SK-N-SH treated with all-trans-retinoic acid at 6 μM for 48 hours (cell line): ENCODE measurements at regions not wholly inside any gene's neighbourhood (a gene's known extent, or its start where the extent isn't known, plus 50 kb on each side); places are given as distances from the start of the nearest gene placed in this dataset.

Source experiments
- ATAC-seq: fragments of 200-7000 bp; cut with Tn5 transposase; 3 replicates; pipeline ENCODE4 v1.9.1; 2020; ENCODE audit warnings: mild to moderate bottlenecking, moderate library complexity
- ARNTL ChIP-seq: fragments of 450-650 bp; formaldehyde crosslinking; IDR thresholded peaks from 2 replicates; pipeline ENCODE4 v1.5.0; 2020; ENCODE audit warnings: low read depth, mild to moderate bottlenecking, moderate library complexity, borderline replicate concordance
- BACH2 ChIP-seq: fragments of 250-450 bp; sonication (Bioruptor Pico); IDR thresholded peaks from 2 replicates; pipeline ENCODE4 v1.9.0; 2021; ENCODE audit warnings: mild to moderate bottlenecking, borderline replicate concordance
- CSDC2 ChIP-seq: fragments of 250-450 bp; sonication (Bioruptor Pico); IDR thresholded peaks from 2 replicates; pipeline ENCODE4 v1.5.0; 2020; ENCODE audit warnings: mild to moderate bottlenecking, moderate library complexity
- ESRRG ChIP-seq: fragments of 250-450 bp; sonication (Bioruptor Pico); IDR thresholded peaks from 2 replicates; pipeline ENCODE4 v1.6.1; 2021; ENCODE audit warnings: mild to moderate bottlenecking
- GLIS3 ChIP-seq: fragments of 250-450 bp; sonication (Bioruptor Pico); IDR thresholded peaks from 2 replicates; pipeline ENCODE4 v1.5.0; 2020; ENCODE audit warnings: mild to moderate bottlenecking, moderate library complexity
- ISL1 ChIP-seq: fragments of 250-450 bp; sonication (Bioruptor Pico); IDR thresholded peaks from 2 replicates; pipeline ENCODE4 v2.1.2; 2022; ENCODE audit warnings: mild to moderate bottlenecking, moderate library complexity
- OSR1 ChIP-seq: fragments of 250-450 bp; sonication (Bioruptor Pico); IDR thresholded peaks from 2 replicates; pipeline ENCODE4 v1.8.0; 2022; ENCODE audit warnings: moderate library complexity, mild to moderate bottlenecking, inconsistent platforms
- PPARA ChIP-seq: fragments of 250-450 bp; sonication (Bioruptor Pico); IDR thresholded peaks from 2 replicates; pipeline ENCODE4 v1.5.0; 2020; ENCODE audit warnings: mild to moderate bottlenecking, borderline replicate concordance
- RARB ChIP-seq: fragments of 250-450 bp; sonication (Bioruptor Pico); IDR thresholded peaks from 2 replicates; pipeline ENCODE4 v1.8.0; 2021; ENCODE audit warnings: mild to moderate bottlenecking, moderate library complexity
- SNAI2 ChIP-seq: fragments of 250-450 bp; sonication (Bioruptor Pico); IDR thresholded peaks from 2 replicates; pipeline ENCODE4 v1.5.0; 2020; ENCODE audit warnings: mild to moderate bottlenecking, moderate library complexity
- TCF4 ChIP-seq: fragments of 250-450 bp; sonication (Bioruptor Pico); IDR thresholded peaks from 2 replicates; pipeline ENCODE4 v1.8.0; 2021; ENCODE audit warnings: mild to moderate bottlenecking, moderate library complexity, borderline replicate concordance
- TOX ChIP-seq: fragments of 250-450 bp; sonication (Bioruptor Pico); IDR thresholded peaks from 2 replicates; pipeline ENCODE4 v1.8.0; 2021; ENCODE audit warnings: mild to moderate bottlenecking, moderate library complexity, borderline replicate concordance
- ZC3H10 ChIP-seq: fragments of 250-450 bp; sonication (Bioruptor Pico); IDR thresholded peaks from 2 replicates; pipeline ENCODE4 v1.5.1; 2021; ENCODE audit warnings: mild to moderate bottlenecking, moderate library complexity
- ZFP3 ChIP-seq: fragments of 250-450 bp; sonication (Bioruptor Pico); IDR thresholded peaks from 2 replicates; pipeline ENCODE4 v1.5.0; 2020; ENCODE audit warnings: mild to moderate bottlenecking, moderate library complexity
- ZFP30 ChIP-seq: fragments of 450-650 bp; formaldehyde crosslinking; IDR thresholded peaks from 2 replicates; pipeline ENCODE4 v1.5.0; 2022; ENCODE audit warnings: mild to moderate bottlenecking, moderate library complexity
- ZNF565 ChIP-seq: fragments of 450-650 bp; formaldehyde crosslinking; conservative IDR thresholded peaks from 2 replicates; pipeline ENCODE4 v1.5.0; 2020; ENCODE audit warnings: low read depth, mild to moderate bottlenecking, moderate library complexity
- ZNF70 ChIP-seq: fragments of 450-650 bp; formaldehyde crosslinking; IDR thresholded peaks from 2 replicates; pipeline ENCODE4 v1.5.0; 2020; ENCODE audit warnings: mild to moderate bottlenecking, moderate library complexity
- ZNF8 ChIP-seq: fragments of 450-650 bp; formaldehyde crosslinking; IDR thresholded peaks from 2 replicates; pipeline ENCODE4 v1.5.0; 2020; ENCODE audit warnings: mild to moderate bottlenecking, moderate library complexity
- TF ChIP-seq, protein P1 (sequence below): fragments of 250-450 bp; sonication (Bioruptor Pico); IDR thresholded peaks from 2 replicates; pipeline ENCODE4 v1.5.1; 2020; ENCODE audit warnings: low read depth, mild to moderate bottlenecking, moderate library complexity
- TF ChIP-seq, protein P2 (sequence below): fragments of 250-450 bp; sonication (Bioruptor Pico); IDR thresholded peaks from 2 replicates; pipeline ENCODE4 v1.8.0; 2021; ENCODE audit warnings: low read depth, mild to moderate bottlenecking, moderate library complexity, borderline replicate concordance
- TF ChIP-seq, protein P3 (sequence below): fragments of 250-450 bp; sonication (Bioruptor Pico); IDR thresholded peaks from 2 replicates; pipeline ENCODE4 v1.5.0; 2020; ENCODE audit warnings: mild to moderate bottlenecking, moderate library complexity
- TF ChIP-seq, protein P4 (sequence below): fragments of 250-450 bp; sonication (Bioruptor Pico); IDR thresholded peaks from 2 replicates; pipeline ENCODE4 v1.5.1; 2021; ENCODE audit warnings: mild to moderate bottlenecking, moderate library complexity

DNA sequence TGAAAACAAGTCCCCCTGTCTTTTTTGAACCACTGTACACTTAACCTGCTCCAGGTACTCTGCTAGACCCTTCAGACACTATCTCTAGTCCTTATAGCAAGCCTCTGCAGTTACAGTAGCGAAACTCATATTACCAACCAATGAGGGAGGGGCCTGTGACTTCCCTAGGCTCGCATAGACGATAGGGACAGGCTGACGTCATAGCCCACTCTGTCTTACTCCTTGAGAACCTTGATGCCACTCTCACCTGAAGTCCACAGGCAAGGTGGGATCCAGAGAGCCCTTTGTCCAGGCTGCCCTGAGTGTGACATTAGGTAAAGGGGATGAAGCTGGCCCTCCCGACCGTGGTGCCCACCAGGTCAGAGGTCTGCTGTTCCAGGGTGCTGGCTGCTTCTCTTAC, 65.3 kb downstream of the ACTBL2 start:
- TF ChIP-seq ZFP30 = no peak
- TF ChIP-seq, protein P1, sequence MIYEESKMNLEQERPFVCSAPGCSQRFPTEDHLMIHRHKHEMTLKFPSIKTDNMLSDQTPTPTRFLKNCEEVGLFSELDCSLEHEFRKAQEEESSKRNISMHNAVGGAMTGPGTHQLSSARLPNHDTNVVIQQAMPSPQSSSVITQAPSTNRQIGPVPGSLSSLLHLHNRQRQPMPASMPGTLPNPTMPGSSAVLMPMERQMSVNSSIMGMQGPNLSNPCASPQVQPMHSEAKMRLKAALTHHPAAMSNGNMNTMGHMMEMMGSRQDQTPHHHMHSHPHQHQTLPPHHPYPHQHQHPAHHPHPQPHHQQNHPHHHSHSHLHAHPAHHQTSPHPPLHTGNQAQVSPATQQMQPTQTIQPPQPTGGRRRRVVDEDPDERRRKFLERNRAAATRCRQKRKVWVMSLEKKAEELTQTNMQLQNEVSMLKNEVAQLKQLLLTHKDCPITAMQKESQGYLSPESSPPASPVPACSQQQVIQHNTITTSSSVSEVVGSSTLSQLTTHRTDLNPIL (CRISPR knock-in tag) = no peak
- no peak for TF ChIP-seq PPARA (CRISPR knock-in tag)
- TF ChIP-seq GLIS3 = no peak
- no peak for TF ChIP-seq TOX (CRISPR knock-in tag)
- TF ChIP-seq RARB (CRISPR knock-in tag) = no peak
- TF ChIP-seq, protein P2, sequence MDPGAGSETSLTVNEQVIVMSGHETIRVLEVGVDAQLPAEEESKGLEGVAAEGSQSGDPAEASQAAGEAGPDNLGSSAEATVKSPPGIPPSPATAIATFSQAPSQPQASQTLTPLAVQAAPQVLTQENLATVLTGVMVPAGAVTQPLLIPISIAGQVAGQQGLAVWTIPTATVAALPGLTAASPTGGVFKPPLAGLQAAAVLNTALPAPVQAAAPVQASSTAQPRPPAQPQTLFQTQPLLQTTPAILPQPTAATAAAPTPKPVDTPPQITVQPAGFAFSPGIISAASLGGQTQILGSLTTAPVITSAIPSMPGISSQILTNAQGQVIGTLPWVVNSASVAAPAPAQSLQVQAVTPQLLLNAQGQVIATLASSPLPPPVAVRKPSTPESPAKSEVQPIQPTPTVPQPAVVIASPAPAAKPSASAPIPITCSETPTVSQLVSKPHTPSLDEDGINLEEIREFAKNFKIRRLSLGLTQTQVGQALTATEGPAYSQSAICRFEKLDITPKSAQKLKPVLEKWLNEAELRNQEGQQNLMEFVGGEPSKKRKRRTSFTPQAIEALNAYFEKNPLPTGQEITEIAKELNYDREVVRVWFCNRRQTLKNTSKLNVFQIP (CRISPR knock-in tag) = no peak
- TF ChIP-seq, protein P3, sequence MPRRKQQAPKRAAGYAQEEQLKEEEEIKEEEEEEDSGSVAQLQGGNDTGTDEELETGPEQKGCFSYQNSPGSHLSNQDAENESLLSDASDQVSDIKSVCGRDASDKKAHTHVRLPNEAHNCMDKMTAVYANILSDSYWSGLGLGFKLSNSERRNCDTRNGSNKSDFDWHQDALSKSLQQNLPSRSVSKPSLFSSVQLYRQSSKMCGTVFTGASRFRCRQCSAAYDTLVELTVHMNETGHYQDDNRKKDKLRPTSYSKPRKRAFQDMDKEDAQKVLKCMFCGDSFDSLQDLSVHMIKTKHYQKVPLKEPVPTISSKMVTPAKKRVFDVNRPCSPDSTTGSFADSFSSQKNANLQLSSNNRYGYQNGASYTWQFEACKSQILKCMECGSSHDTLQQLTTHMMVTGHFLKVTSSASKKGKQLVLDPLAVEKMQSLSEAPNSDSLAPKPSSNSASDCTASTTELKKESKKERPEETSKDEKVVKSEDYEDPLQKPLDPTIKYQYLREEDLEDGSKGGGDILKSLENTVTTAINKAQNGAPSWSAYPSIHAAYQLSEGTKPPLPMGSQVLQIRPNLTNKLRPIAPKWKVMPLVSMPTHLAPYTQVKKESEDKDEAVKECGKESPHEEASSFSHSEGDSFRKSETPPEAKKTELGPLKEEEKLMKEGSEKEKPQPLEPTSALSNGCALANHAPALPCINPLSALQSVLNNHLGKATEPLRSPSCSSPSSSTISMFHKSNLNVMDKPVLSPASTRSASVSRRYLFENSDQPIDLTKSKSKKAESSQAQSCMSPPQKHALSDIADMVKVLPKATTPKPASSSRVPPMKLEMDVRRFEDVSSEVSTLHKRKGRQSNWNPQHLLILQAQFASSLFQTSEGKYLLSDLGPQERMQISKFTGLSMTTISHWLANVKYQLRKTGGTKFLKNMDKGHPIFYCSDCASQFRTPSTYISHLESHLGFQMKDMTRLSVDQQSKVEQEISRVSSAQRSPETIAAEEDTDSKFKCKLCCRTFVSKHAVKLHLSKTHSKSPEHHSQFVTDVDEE (CRISPR knock-in tag) = no peak
- TF ChIP-seq ZNF70 (CRISPR knock-in tag) = no peak
- no peak for TF ChIP-seq ZNF8
- TF ChIP-seq CSDC2 = no peak
- TF ChIP-seq ISL1 = no peak
- TF ChIP-seq ZFP3 (CRISPR knock-in tag) = no peak
- no peak for ATAC-seq

DNA sequence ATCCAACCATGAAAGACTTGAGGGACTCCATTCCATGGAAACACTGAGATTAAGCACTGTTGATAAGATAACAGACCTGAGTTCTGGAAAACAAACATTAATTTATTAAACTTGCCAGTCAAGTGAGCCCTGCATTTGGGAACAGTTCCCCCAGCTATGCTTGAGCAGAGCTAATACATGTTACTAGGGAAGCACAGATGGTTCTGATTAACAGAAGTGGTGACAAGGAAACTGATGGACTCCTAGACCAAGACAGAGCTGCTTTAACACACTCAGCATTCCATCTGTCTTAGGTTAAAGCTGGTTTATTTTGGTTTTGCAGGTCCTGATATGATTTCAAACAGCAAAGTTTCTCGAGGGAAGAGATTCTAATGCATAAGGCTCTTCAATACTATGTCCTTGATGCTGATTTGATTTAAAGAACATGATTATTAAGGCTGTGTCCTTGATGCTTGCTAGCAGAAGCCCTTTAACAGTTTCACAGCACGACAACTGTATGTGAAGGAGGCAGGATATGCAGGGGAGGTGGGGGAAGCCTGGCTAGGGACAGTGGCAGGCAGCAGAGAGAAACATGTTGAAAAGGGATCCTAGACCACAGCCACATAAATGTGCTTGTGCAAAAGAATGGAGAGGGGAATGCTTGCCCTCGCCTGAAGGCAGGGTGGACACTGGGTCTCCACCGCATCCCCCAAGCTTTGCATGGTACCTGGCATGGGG, 66.2 kb downstream of the ACTBL2 start:
- ATAC-seq = peak; percentile 98
- TF ChIP-seq ISL1 = peak; percentile 69
- TF ChIP-seq, protein P4, sequence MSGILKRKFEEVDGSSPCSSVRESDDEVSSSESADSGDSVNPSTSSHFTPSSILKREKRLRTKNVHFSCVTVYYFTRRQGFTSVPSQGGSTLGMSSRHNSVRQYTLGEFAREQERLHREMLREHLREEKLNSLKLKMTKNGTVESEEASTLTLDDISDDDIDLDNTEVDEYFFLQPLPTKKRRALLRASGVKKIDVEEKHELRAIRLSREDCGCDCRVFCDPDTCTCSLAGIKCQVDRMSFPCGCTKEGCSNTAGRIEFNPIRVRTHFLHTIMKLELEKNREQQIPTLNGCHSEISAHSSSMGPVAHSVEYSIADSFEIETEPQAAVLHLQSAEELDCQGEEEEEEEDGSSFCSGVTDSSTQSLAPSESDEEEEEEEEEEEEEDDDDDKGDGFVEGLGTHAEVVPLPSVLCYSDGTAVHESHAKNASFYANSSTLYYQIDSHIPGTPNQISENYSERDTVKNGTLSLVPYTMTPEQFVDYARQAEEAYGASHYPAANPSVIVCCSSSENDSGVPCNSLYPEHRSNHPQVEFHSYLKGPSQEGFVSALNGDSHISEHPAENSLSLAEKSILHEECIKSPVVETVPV (CRISPR knock-in tag) = no peak
- TF ChIP-seq RARB (CRISPR knock-in tag) = no peak
- no peak for TF ChIP-seq ZFP30
- no peak for TF ChIP-seq GLIS3
- TF ChIP-seq, protein P3 (CRISPR knock-in tag) = peak; percentile 92
- peak; percentile 73; the same call in 1 of the 2 replicates for TF ChIP-seq ZC3H10 (CRISPR knock-in tag)
- TF ChIP-seq CSDC2 = 0 out of 2 replicates have a peak, but pooled peaks have one; percentile 37
- no peak for TF ChIP-seq SNAI2
- TF ChIP-seq BACH2 (CRISPR knock-in tag) = no peak
- TF ChIP-seq ZNF8 = no peak
- TF ChIP-seq, protein P2 (CRISPR knock-in tag) = no peak
- no peak for TF ChIP-seq ARNTL (CRISPR knock-in tag)
- no peak for TF ChIP-seq ZNF565 (CRISPR knock-in tag)
- peak; percentile 92 for TF ChIP-seq TCF4 (CRISPR knock-in tag)
- TF ChIP-seq TOX (CRISPR knock-in tag) = no peak
- no peak for TF ChIP-seq OSR1 (CRISPR knock-in tag)
- TF ChIP-seq ESRRG (CRISPR knock-in tag) = no peak
- TF ChIP-seq, all 23 proteins: peak for 5
